GM12873 (cell line): ENCODE measurements at regions not wholly inside any gene's neighbourhood (a gene's known extent, or its start where the extent isn't known, plus 50 kb on each side); places are given as distances from the start of the nearest gene placed in this dataset.

Experiments
- TF ChIP-seq, protein P1 (sequence below): IDR thresholded peaks from 2 replicates; pipeline ENCODE4 v1.5.1; 2012; ENCODE audit warnings: low read depth, mild to moderate bottlenecking, moderate library complexity, low read length, control low read depth; ENCODE audit not compliant: insufficient read depth; ENCODE audit errors: missing control alignments

DNA sequence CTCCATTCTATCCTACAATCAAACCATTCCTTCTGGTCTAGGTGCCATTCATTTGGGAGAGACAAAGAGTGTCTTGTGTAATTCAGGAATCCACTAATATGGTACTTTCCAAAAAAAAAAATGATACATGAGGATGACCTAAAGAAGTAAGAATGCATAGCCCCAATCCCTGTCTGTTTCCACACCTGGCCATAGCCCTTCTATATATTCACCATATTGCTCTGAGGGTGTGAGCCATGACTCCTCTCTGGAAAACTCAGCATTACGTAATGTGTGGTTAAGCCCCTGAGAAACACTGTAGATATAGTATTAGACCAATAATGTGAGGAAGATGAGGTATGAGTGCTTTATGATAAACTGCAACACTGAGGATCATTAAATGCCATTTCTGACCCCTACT lies 592.7 kb downstream of the INHBA start:
- TF ChIP-seq, protein P1, sequence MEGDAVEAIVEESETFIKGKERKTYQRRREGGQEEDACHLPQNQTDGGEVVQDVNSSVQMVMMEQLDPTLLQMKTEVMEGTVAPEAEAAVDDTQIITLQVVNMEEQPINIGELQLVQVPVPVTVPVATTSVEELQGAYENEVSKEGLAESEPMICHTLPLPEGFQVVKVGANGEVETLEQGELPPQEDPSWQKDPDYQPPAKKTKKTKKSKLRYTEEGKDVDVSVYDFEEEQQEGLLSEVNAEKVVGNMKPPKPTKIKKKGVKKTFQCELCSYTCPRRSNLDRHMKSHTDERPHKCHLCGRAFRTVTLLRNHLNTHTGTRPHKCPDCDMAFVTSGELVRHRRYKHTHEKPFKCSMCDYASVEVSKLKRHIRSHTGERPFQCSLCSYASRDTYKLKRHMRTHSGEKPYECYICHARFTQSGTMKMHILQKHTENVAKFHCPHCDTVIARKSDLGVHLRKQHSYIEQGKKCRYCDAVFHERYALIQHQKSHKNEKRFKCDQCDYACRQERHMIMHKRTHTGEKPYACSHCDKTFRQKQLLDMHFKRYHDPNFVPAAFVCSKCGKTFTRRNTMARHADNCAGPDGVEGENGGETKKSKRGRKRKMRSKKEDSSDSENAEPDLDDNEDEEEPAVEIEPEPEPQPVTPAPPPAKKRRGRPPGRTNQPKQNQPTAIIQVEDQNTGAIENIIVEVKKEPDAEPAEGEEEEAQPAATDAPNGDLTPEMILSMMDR, result no peak

DNA sequence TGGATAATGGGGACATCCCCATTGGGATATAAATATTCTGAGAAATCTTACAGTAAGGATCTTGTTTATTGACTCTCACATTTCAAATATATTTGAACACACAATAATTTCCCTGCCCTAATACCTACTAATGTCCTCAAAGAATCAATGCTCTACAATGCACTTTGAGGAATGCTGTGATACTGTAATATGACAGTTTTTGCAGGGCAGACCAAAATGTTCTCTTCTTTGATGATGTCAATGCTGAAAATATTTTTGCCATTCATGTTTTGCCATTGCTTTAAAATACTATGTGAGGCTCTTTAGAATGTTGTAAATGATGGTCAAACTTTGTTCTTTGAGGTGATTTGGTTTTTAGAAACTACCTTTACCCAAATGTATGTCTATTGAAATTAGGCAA lies 594.1 kb downstream of the INHBA start:
- TF ChIP-seq, protein P1, result no peak

DNA sequence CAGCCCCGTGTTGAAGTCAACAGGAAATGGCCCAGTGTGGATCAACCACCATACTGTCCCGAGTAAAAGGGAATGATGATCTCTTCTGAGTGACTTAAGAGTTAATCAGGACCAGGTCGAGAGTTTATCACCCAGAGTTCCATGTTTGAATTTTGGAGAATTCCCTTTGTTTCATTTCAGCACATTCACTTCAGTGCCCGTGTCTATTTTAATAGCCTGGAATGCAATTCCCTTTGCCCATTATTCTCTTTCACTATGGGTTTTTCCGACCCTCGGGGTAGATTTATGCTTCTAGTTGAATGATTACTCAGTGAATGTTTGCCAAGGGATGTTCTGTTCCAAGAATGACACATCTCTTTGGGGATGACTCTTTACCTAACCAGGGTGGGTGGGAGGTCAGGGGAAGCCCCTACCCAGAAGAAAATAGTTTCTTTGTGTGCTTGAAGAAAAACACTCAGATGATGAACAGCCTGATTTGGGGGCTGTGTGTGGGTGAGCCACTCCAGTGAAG lies 594.9 kb downstream of the INHBA start:
- TF ChIP-seq, protein P1, result no peak

DNA sequence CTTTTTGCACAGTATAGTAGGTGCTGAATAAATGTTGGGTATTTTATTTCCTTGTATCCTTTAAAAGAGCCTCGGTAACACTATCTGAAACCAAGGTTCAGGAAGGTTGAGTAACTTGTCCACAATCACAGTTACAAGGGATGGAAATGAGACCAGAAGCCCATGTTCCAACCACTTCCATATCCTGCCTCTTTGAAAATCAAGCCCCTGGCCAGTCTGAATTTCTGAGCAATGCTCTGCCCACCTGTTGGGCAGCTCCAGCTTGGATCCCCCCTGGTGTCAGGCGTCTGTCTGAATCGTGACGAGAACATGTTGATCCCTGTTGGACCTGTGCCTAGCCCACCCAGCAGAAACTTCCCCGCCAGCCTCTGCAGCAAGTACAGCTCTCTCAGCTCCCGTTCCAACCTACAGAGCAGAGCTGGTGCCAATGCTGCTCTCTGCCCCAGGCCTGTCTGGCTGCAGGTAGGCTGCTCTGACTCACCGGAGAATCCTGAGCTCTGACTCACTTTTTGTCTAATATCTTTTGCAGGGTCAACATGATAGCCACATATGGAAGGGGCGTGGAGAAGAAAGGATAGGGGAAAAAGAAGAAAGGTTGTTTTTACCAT lies 595.5 kb downstream of the INHBA start:
- TF ChIP-seq, protein P1, result no peak

DNA sequence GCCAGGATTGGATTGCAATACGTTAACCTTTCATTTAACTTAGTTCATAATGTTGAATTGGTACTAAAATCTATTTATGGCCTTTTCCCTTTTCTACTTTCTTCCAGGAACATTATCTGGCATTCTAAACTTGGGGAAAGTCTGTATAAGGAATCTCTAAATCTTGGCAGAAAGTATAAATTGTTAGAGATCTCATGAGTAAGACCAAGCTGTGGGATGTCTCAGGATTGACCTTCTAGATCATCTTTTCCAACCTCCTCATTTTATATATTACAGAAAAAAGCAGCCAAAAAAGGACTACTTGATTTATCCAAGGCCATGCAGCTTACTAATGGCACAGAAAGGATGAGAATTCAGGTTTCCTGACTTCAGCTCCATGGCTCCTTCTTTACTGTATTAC lies 598.3 kb downstream of the INHBA start:
- TF ChIP-seq, protein P1, result no peak

DNA sequence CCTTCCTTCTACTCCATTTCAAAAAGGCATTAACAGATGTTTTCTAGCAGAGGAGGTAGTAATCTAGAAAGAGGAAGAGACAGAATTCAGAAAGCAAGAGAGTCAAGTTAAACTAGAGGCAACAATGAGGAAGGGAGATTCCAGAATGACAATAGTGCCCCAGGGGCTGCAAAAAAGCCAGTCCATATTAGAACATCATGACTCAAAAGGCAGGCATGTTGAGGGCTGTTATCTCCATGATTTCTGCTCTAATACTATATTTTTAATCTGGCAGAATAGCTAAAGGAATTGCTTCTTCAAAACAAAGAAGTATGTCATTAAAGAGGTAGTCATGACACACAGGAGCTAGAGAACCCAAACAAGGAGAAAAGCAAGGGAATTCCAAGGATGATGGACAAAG lies 599.6 kb downstream of the INHBA start:
- TF ChIP-seq, protein P1, result no peak

DNA sequence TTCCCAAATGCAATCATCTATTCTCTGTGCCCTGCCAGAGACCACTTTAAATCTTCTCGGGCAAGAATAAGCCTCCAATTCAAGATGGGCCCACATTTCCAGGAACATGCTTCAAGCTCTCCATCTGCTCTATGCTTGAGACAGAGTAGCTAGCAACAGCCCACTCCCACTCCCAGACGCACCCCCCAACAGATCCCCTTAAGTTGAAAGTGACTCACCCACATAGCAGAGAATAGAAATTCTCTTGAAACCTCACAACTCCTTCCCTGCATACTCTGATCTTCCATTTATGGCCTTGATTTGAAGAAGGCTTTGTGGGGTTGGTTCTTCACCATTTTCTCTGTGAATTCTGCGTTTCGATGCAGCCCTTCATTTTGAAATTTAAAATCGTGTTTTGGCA lies 604.0 kb downstream of the INHBA start:
- TF ChIP-seq, protein P1, result no peak
